H1 (cell line): ENCODE measurements at regions not wholly inside any gene's neighbourhood (a gene's known extent, or its start where the extent isn't known, plus 50 kb on each side); places are given as distances from the start of the nearest gene placed in this dataset.

ENCODE experiments used
- EP300 ChIP-seq, 2 experiments: IDR thresholded peaks; 1 replicate in 1 of 2; 2 replicates in 1 of 2; pipeline ENCODE4 v1.6.1; 2011 to 2012; ENCODE audit warnings: low read depth in 2 of 2, low read length in 2 of 2, mild to moderate bottlenecking in 2 of 2, borderline replicate concordance in 1 of 2, inconsistent platforms in 1 of 2, moderate library complexity in 1 of 2
- NANOG ChIP-seq: IDR thresholded peaks from 2 replicates; pipeline ENCODE4 v1.6.1; 2011; ENCODE audit warnings: low read length, low read depth, mild to moderate bottlenecking, inconsistent platforms; ENCODE audit not compliant: insufficient read depth, poor library complexity, severe bottlenecking
- POLR2A ChIP-seq, 2 experiments: IDR thresholded peaks; 1 replicate in 1 of 2; 2 replicates in 1 of 2; pipeline ENCODE4 v1.6.1; 2011; ENCODE audit warnings: low read depth in 2 of 2, low read length in 2 of 2, mild to moderate bottlenecking in 2 of 2; ENCODE audit errors: control extremely low read depth in 1 of 2
- RBBP5 ChIP-seq: IDR thresholded peaks from 2 replicates; pipeline ENCODE4 v1.7.1; 2012; ENCODE audit warnings: low read depth, mild to moderate bottlenecking, inconsistent platforms, low read length, moderate library complexity, borderline replicate concordance
- SIN3A ChIP-seq, 2 experiments: IDR thresholded peaks in 1 of 2; conservative IDR thresholded peaks in 1 of 2; 2 replicates each; pipeline ENCODE4 v1.6.1; 2011 to 2012; ENCODE audit warnings: low read length in 2 of 2, improper control_type of control experiment in 1 of 2, low read depth in 1 of 2, mild to moderate bottlenecking in 1 of 2
- TF ChIP-seq, protein P1 (sequence below), 3 experiments: IDR thresholded peaks; 1 replicate in 2 of 3; 2 replicates in 1 of 3; pipeline versions ENCODE4 v1.5.1 to v1.6.1; 2011; ENCODE audit warnings: low read length in 3 of 3, mild to moderate bottlenecking in 3 of 3, inconsistent platforms in 2 of 3, low read depth in 1 of 3, moderate library complexity in 1 of 3; ENCODE audit not compliant: insufficient read depth in 1 of 3; ENCODE audit errors: control extremely low read depth in 1 of 3

DNA sequence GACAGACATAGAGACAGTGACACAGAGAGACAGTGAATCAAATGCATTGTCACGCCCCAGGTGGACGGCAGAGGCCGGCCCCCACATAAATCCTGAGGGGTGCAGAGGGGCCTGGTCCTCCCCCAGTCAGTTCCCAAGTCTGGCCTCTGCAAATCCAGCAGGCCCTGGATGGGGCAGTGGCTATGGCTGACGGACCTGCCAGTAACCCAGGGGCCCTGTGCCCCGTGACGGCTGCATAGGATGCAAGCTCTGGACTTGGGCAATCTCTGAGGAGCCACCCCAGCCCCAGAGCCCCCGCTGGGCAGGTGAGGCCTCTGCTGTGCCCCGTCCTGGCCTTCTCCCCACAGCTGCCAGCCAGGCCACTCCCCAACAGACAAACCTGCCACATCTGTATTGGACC, 204.5 kb downstream of the BRD1 start:
- TF ChIP-seq, protein P1, sequence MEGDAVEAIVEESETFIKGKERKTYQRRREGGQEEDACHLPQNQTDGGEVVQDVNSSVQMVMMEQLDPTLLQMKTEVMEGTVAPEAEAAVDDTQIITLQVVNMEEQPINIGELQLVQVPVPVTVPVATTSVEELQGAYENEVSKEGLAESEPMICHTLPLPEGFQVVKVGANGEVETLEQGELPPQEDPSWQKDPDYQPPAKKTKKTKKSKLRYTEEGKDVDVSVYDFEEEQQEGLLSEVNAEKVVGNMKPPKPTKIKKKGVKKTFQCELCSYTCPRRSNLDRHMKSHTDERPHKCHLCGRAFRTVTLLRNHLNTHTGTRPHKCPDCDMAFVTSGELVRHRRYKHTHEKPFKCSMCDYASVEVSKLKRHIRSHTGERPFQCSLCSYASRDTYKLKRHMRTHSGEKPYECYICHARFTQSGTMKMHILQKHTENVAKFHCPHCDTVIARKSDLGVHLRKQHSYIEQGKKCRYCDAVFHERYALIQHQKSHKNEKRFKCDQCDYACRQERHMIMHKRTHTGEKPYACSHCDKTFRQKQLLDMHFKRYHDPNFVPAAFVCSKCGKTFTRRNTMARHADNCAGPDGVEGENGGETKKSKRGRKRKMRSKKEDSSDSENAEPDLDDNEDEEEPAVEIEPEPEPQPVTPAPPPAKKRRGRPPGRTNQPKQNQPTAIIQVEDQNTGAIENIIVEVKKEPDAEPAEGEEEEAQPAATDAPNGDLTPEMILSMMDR (IDR thresholded peaks at IDR 0.05; ENCODE audit: control extremely low read depth in 1 of 3, insufficient read depth in 1 of 3, low read depth in 1 of 3, low read length in 3 of 3): no peak
- TF ChIP-seq RBBP5: no peak
- TF ChIP-seq POLR2A (IDR thresholded peaks at IDR 0.05; ENCODE audit: control extremely low read depth in 1 of 2, low read depth in 2 of 2, low read length in 2 of 2): no peak
- no peak for TF ChIP-seq EP300 (IDR thresholded peaks at IDR 0.05; ENCODE audit: borderline replicate concordance in 1 of 2, low read depth in 2 of 2, low read length in 2 of 2)
- no peak for TF ChIP-seq SIN3A (conservative IDR thresholded peaks at IDR 0.05 in 1 of 2, IDR thresholded peaks at IDR 0.05 in 1 of 2; ENCODE audit: low read depth in 1 of 2, low read length in 2 of 2)
- TF ChIP-seq NANOG: no peak
